ENCODE measurements at regions not wholly inside any gene's neighbourhood (a gene's known extent, or its start where the extent isn't known, plus 50 kb on each side); places are given as distances from the start of the nearest gene placed in this dataset.

- DNase-seq (ENCODE audit: low spot score): no peak
- no peak for TF ChIP-seq CTCF (conservative IDR thresholded peaks at IDR 0.05; ENCODE audit: low read depth)
- H3K27ac ChIP-seq: no peak overlapping the region
- CTCF ChIA-PET: no interaction called here
- POLR2A ChIA-PET (ENCODE audit: low non-redundant PET): no interaction called here
These were observed 634.8 kb upstream of the BCHE start for GRCh38 chr3:166472015-166472414.

- DNase-seq (ENCODE audit: low spot score): no peak
- CTCF ChIA-PET: no interaction called here
- POLR2A ChIA-PET (ENCODE audit: low non-redundant PET): no interaction called here
- TF ChIP-seq CTCF (conservative IDR thresholded peaks at IDR 0.05; ENCODE audit: low read depth): no peak
- no peak overlapping the region for H3K27ac ChIP-seq
These were observed 634.0 kb upstream of the BCHE start for GRCh38 chr3:166471074-166471767.

- DNase-seq (ENCODE audit: low spot score): no peak
- POLR2A ChIA-PET (ENCODE audit: low non-redundant PET): no interaction called here
- CTCF ChIA-PET: no interaction called here
- TF ChIP-seq CTCF (conservative IDR thresholded peaks at IDR 0.05; ENCODE audit: low read depth): no peak
- H3K27ac ChIP-seq: no peak overlapping the region
These were observed 625.8 kb upstream of the BCHE start for GRCh38 chr3:166462891-166463470.

- TF ChIP-seq CTCF (conservative IDR thresholded peaks at IDR 0.05; ENCODE audit: low read depth): no peak
- H3K27ac ChIP-seq: no peak overlapping the region
- no peak for DNase-seq (ENCODE audit: low spot score)
- ChIA-PET POLR2A (ENCODE audit: low non-redundant PET) (no interaction called here), CTCF (no interaction called here)
These were observed 624.4 kb upstream of the BCHE start for GRCh38 chr3:166461626-166462025.

- POLR2A ChIA-PET (ENCODE audit: low non-redundant PET): no interaction called here
These were observed 620.2 kb upstream of the BCHE start for GRCh38 chr3:166457382-166457781.

GRCh38 chr3:166456286-166456685, 619.1 kb upstream of the BCHE start:
- ChIA-PET CTCF (no interaction called here), POLR2A (ENCODE audit: low non-redundant PET) (no interaction called here)
- no peak overlapping the region for H3K27ac ChIP-seq
- DNase-seq (ENCODE audit: low spot score): no peak
- TF ChIP-seq CTCF (conservative IDR thresholded peaks at IDR 0.05; ENCODE audit: low read depth): no peak

More at GRCh38 chr3:166457382-166457781, 620.2 kb upstream of the BCHE start:
- H3K27ac ChIP-seq: no peak overlapping the region
- CTCF ChIA-PET: no interaction called here
- no peak for DNase-seq (ENCODE audit: low spot score)
- TF ChIP-seq CTCF (conservative IDR thresholded peaks at IDR 0.05; ENCODE audit: low read depth): no peak

All from RWPE1 (cell line).